GM10248 (cell line): ENCODE measurements at regions not wholly inside any gene's neighbourhood (a gene's known extent, or its start where the extent isn't known, plus 50 kb on each side); places are given as distances from the start of the nearest gene placed in this dataset.

ENCODE experiments used
- CTCF ChIA-PET: fragments of 300-600 bp; sonication (Branson Sonifier 250); formaldehyde crosslinking; extraction: SDS; loops from one replicate; lab custom pipeline; 2021; ENCODE audit warnings: antibody characterized with exemption; lab: Yijun Ruan, JAX
- POLR2A ChIA-PET: fragments of 350-650 bp; sonication (Branson Sonifier 250); formaldehyde crosslinking; extraction: SDS; loops from one replicate; lab custom pipeline; 2020; ENCODE audit warnings: antibody characterized with exemption; lab: Yijun Ruan, JAX
- DNase-seq: peaks from one replicate; pipeline ENCODE4 v3.0.0; 2012; ENCODE audit errors: extremely low spot score
- TF ChIP-seq, protein P1 (sequence below): IDR thresholded peaks from 2 replicates; pipeline ENCODE4 v1.5.1; 2012; ENCODE audit warnings: mild to moderate bottlenecking, low read depth; ENCODE audit errors: extremely low read depth, missing control alignments, control extremely low read depth

DNA sequence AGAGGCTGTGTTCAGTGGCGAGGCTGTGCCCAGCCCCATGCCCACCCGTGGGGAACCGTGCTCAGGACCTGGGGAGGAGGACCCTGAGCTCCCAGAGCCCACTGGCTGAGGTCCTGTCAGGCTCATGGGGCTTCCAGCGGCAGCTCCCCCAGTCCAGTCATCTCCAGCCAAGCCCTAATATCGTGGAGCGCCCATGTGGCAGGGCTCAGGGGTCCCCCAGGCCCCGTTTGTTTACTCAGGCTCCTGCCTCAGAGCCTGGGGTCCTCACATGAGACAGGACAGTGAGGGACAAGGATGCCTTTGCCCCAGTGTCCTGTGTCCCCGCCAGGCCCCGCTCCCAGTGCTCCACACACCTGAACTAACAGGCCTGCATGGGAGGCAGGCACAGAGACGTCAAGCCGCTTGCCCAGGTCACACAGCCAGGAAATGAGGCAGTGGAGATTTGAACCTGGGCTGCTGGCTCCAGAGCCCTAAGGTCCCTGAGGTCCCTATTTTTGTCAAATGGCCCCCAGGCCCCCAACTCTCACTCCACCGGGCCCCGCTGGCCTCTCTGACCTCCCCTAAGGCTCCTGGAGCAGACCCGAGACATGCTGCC is 100.7 kb upstream of the ACTRT2 start:
- TF ChIP-seq, protein P1, sequence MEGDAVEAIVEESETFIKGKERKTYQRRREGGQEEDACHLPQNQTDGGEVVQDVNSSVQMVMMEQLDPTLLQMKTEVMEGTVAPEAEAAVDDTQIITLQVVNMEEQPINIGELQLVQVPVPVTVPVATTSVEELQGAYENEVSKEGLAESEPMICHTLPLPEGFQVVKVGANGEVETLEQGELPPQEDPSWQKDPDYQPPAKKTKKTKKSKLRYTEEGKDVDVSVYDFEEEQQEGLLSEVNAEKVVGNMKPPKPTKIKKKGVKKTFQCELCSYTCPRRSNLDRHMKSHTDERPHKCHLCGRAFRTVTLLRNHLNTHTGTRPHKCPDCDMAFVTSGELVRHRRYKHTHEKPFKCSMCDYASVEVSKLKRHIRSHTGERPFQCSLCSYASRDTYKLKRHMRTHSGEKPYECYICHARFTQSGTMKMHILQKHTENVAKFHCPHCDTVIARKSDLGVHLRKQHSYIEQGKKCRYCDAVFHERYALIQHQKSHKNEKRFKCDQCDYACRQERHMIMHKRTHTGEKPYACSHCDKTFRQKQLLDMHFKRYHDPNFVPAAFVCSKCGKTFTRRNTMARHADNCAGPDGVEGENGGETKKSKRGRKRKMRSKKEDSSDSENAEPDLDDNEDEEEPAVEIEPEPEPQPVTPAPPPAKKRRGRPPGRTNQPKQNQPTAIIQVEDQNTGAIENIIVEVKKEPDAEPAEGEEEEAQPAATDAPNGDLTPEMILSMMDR = no peak
- ChIA-PET POLR2A (no interaction called here), CTCF (no interaction called here)
- no peak for DNase-seq

DNA sequence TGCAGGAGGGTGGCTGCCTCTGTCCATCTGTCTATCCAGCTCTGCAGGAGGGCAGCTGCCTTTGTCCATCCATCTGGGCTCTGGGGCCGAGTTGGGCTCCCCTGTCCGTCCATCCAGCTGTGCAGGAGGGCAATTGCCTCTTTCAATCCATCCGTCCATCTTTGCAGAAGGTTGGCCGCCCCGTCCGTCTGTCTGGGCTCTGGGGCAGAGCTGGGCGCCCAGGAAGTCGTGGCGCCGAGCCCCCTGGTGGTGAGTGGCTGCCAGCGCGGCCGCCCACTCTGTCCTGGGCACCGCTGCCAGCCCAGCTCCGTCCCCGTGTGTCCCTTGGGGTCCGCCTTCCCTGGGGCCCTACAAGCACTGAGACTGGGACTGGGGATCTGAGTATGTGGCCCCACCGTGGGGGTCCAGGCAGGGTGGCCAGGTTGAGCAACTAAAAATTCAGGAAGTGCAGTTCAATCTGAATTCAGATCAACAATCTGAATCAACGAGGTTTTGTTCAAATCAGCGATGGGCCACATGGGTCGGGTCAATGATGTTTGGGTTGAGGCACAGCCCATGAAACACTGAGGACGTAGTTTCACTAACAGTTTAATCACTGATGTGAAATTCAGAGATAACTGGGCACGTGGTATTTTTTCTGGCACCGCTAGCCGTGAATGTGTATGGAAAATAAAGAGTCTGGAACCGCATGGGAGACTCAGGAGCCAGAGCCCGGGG is 99.1 kb upstream of the ACTRT2 start:
- ChIA-PET POLR2A (no interaction called here), CTCF (no interaction called here)
- TF ChIP-seq, protein P1 = no peak
- DNase-seq = no peak

DNA sequence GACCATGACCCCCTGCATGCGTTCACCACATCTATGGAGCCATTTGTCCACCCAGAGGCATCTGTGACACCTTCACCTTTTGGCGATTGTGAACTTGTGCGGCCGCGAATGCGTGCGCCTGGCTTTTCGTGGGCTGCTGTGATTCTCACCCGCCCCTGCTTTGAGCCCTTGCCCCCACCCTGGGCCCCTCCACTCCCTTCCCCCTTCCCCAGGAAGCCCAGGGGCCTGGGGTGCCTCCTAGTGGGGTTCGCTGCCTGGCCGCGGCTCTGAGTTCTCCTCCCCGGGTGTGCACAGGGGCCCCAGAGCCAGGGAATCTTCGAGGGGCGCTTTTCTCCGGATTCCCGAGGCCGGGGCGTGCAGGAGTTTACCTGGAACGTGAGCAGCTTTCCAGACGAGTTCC is 97.9 kb upstream of the ACTRT2 start:
- DNase-seq = no peak
- ChIA-PET POLR2A (no interaction called here), CTCF (no interaction called here)
- TF ChIP-seq, protein P1 = no peak

DNA sequence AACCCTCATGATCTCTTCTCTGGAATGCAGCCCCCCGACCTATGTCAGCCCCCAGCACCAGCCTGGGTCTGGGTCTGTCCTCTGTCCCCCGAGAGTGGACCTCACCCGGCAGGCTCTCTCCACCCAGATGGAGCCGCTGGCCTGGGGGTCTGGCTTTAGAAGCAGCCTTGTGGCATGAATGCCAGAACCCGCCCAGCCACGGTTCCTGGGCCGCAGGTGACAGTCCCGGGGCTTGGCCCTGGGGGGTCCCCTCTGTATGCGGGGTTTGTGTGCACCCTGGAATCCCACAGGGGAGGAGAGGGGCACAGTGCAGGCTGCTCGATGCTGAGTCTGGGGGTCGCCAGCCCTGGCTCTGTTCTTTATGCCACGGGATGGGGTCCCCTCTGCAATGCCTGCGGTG is 96.0 kb upstream of the ACTRT2 start:
- ChIA-PET POLR2A (no interaction called here), CTCF (no interaction called here)
- DNase-seq = no peak
- TF ChIP-seq, protein P1 = no peak

DNA sequence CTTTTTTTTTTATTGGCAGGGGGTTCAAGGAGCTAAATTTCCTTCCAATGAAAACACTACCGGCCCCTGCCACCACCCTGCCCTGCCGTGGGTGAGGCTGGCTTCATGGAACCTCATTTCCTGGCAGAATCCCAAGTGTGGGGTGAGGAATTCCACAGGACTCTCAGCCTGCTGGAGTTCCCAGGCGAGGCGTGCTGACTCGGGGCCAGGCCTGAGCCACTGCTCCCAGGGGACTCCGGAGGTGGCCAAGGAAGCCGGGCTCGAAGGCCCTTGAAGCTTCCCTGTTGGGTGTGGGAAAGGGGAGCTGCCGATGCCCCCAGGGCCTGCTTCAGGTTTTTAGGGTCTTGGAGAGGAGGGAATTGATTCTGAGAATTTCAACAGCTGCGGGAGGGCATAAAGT is 95.3 kb upstream of the ACTRT2 start:
- DNase-seq = no peak
- CTCF ChIA-PET = no interaction called here
- POLR2A ChIA-PET = no interaction called here
- TF ChIP-seq, protein P1 = no peak

DNA sequence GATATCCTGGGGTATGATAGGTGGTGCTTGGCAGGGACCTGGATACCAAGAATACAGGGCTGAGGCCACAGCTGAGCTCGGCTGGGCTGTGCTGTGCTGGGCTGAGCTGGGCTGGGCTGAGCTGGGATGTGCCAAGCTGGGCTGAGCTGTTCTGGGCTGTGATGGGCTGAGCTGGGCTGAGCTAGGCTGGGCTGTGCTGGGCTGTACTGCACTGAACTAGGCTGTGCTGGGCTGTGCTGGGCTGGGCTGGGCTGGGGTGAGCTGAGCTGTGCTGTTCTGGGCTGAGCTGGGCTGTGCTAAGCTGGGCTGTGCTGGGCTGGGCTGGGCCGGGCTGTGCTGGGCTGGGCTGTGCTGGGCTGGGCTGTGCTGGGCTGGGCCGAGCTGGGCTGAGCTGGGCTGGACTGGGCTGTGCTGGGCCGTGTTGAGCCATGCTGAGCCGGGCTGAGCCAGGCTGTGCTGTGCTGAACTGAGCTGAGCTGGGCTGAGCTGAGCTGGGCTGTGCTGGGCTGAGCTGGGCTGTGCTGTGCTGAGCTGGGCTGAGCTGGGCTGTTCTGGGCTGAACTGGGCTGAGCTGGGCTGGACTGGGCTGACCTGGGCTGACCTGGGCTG is 94.7 kb upstream of the ACTRT2 start:
- CTCF ChIA-PET = no interaction called here
- TF ChIP-seq, protein P1 = no peak
- POLR2A ChIA-PET = no interaction called here
- no peak for DNase-seq
